SW480 (cell line): ENCODE measurements at regions not wholly inside any gene's neighbourhood (a gene's known extent, or its start where the extent isn't known, plus 50 kb on each side); places are given as distances from the start of the nearest gene placed in this dataset.
A peak's percentile ranks its signal among the peaks of the same experiment; 100 is the strongest.

Source experiments
- DNase-seq: peaks from one replicate; pipeline ENCODE4 v3.0.0-alpha.2; 2016; ENCODE audit warnings: low spot score

DNA sequence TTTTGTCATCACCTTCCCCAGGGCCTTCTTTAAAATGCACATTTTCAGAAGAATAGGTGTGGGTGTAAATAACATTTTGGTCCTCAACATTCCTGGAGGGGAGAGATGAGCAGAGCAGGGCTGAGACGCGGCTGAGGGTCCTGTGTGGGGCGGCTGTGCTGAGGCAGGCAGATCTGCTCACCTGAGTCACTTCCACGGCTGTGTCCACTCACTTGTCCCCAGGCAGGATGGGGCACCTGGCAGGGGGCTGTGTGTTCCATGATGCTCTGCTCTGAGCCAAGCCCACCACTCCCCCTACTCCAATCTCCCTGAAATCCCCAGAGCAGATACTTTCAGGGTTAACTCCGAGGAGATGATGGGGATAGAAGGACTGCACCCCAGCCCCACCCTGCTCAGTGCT is 93.8 kb downstream of the GLRX3 start:
- DNase-seq = no peak

GRCh38 chr10:130230611-130231010 is 94.4 kb downstream of the GLRX3 start:
- DNase-seq = no peak

DNA sequence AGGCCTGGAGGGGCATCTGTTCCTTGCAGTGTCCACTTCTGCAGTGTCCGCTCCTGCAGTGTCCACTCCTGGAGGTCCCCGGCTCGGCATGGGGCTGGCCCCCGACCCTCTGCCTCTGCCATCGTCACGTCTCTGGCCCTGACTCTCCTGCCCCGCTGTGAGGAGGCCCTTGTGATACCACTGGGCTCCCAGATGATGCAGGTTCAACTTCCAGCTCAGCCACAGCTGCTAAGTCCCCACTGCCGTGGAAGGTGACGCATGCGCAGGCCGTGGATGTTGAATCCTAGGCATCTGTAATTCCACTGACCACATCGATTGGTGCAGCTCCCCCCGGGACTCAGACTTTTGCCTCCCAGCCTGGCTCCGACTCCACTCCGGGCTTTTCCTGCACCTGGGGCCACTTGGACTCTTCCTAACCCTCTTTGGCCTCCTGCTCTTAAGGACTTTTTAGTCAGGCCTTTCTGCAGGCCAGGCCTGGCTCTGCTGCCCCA is 95.1 kb downstream of the GLRX3 start:
- DNase-seq = no peak

- no peak for DNase-seq
Measured at GRCh38 chr10:130232166-130233034, 96.2 kb downstream of the GLRX3 start.

GRCh38 chr10:130233035-130233360 is 96.8 kb downstream of the GLRX3 start:
- no peak for DNase-seq

DNA sequence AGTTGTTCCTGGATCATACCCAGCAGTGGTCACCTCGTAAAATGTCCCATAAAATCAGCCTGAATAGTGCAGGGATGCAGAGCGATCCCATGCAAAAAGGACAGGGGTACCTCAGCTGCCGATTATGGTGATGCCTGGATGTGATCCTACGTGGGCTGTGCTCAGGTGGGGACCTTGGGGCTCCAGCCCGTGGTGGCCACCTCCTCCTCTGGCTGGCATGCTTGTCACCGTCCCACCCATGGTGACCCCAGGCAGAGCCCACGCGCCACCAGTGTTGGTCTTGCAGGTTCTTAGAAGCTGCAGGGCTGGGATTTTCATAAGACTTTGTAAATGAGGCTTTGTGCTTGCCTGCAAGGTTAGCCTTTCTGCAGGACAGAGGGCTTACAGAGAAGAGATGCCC is 97.2 kb downstream of the GLRX3 start:
- DNase-seq = no peak

- no peak for DNase-seq
Measured at GRCh38 chr10:130234171-130234965, 98.2 kb downstream of the GLRX3 start.

DNA sequence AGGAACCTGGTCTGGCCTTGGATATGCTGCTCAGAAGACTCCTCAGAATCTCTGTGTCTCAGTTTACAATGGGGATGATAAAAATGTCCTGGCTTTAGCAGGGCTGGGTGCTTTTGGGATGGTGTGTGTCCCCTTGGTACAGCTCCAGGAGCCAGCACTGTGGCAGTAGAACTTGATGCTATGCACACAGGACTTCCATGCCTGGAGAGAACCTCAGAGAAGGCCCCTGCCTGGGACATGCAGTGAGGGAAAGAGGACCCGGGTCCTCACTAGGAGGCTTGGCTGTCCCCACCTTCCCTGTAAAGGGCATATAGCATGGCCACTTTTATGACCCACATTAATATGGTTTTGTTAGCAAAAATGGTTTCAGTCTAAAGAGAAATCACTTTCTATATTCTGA is 100.5 kb downstream of the GLRX3 start:
- no peak for DNase-seq

DNA sequence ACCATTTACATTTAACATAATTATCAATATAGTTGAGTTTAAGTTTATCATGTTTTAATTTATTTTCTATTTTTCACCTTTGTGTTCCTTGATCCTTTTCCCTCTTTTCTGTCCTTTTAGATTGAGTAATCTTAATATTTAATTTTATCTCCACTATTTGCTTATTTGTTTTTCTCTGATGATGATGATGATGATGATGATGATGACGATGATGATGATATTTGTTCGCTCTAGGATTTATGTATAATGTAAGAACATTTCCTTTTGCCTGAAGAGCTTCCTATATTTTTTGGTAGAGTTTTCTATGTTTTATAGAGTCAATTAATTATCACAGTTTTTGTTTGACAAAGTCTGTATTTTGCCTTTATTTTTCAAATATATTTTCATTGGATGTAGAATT is 104.2 kb downstream of the GLRX3 start:
- DNase-seq = no peak

DNA sequence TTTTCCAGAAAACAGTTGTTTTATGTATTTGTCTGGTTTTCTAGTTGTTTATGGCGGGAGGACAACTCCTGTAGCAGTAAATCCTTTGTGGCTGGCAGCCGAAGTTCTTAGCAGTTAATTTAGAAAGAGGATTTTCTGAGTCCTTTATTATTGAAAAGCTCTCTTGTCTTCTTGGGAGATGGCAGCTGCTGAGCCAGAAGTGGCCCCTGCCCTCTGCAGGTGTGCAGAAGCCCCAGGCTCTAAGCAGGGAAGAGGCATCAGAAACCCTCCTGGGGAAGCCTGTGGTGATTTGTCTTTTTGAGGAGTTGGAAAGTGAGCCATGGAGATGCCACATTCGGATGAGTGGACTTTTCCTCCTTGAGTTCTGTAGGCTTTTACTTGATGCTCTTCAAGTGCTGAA is 106.3 kb downstream of the GLRX3 start:
- no peak for DNase-seq

GRCh38 chr10:130243015-130243414 is 106.8 kb downstream of the GLRX3 start:
- peak; percentile 2 for DNase-seq

- no peak for DNase-seq
Measured at GRCh38 chr10:130244031-130244927, 108.1 kb downstream of the GLRX3 start.

DNA sequence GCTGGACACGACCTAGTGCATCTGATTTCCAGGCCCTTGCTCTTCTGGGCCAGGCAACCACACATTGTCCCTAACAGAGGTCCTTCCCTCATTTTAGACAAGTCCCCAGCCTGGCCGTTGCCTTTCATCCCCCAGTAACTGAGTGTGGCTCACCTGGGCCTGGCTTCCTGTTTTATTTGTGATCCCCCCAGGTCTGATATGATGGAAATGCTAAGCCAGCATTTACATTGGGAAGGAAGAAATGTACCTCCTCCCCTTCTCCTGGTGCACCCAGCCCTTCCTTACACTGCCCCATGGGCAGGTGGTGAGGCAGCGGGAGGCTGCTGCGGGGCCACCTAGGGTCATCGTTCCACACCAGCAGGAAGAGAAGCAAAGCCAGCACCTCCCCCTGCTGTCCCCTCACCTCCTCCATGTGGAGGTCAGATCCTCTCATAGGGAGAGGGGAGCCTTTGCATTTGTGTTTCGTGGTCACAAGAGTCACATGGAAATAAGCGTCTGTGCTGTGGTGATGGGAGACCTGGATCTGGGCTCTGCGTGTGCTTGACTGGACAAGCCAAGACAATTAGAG is 108.8 kb downstream of the GLRX3 start:
- DNase-seq = no peak

GRCh38 chr10:130246113-130246512 is 109.9 kb downstream of the GLRX3 start:
- no peak for DNase-seq

GRCh38 chr10:130250127-130250526 is 113.9 kb downstream of the GLRX3 start:
- no peak for DNase-seq

- no peak for DNase-seq
Measured at GRCh38 chr10:130251766-130252165, 115.6 kb downstream of the GLRX3 start.

DNA sequence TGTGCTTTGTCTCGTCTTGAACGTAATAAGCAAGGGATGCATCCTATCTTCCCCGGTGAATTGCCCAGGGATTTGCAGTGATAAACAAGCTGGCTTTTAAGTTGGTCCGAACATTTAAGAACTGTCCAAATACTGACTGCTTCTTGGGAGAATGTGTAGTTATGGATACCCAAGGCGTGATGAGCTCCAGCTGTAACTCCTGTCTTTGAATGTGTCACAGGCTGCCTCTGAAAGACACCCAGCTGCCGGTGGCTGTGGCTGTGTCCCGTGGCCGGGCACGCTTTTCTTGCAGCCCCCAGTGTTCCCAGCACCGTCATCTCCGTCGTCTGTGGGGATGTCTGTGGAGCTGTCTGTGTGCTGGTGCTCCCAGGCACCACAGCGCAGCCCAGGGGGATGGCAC is 118.1 kb downstream of the GLRX3 start:
- no peak for DNase-seq

DNA sequence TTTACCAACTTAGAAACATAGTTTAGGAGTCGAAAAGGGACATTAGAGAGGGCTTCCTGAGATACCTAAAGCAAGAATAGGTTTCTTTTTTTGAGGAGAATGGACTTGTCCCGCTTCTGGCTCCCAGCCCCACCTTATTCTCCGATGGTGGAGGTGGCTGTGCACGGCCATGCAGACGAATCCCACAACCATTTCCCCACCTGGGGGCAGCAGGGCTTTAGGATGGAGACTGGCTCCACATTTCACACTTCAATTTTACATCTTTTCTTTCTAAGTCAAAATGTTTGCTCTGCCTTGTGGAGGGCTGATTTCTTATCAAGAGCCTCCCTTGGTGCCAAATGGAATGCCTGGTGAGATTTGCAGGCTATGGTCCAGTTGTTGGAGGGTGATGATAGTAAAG is 118.5 kb downstream of the GLRX3 start:
- DNase-seq = no peak

DNA sequence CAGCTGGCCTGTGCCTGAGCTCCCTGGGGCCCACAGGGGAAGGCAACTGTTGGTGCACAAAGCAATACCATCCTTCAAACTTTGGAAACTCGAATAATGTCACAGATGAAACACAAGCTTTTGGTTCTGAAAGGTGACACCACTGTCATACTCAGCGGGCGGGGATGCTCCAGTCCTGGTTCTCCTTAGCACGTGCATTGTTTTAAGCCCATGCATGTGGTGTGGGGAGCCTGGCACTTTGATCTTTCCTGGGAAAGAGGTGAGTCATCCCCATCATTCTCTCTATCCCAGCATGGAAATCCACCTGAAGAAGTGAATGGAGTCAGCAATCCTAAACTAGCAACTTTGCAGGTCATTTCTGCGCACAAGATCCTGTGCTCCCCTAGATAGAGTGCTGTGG is 119.6 kb downstream of the GLRX3 start:
- peak; percentile 69 for DNase-seq

- DNase-seq = no peak
Measured at GRCh38 chr10:130257897-130258296, 121.7 kb downstream of the GLRX3 start.

- no peak for DNase-seq
Measured at GRCh38 chr10:130259380-130259779, 123.2 kb downstream of the GLRX3 start.

- DNase-seq = no peak
Measured at GRCh38 chr10:130261306-130261705, 125.1 kb downstream of the GLRX3 start.
